ENCODE measurements at regions not wholly inside any gene's neighbourhood (a gene's known extent, or its start where the extent isn't known, plus 50 kb on each side); places are given as distances from the start of the nearest gene placed in this dataset.

DNA sequence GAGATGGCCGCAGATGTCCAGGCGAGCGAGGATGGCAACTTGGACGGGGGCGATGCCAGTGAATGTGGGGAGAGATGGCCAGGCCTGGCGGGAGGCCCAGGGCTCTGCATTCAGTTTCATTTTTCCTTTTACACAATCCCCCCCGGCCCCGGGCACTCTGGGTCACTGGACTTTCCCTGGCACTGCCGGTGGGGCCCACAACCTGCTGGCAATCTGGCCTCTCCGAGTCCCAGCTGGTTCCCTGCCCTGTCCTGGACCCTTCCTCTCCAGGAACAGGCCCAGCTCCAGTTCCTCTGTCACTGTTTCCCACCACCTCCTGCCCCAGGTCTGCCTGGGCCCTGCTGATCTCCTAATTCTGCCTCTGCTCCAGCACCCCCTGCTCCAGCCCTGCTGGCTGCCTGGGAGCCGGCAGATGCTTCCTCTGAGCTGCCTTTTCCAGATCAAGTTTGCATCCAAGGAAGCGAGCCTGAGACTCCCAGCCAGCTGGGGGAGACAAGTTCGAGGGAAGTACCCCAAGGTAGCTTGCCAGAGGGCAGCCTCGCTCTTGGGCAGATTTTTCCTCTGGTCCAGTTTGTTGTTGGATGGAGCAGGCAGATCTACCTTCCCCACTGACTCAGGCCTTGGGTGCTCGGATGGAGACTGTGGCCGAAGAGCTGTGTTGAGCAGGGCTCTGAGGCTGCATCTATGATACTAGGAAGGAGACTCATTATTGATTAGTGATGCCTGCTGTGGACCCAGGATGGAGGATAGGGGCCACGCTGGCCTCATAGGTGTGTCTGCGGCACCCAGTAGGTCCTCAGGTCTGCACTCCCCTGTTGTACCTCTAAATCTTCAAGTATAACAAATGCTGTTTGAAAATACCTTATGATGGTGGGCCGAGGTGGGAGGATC lies 83.2 kb downstream of the CEBPB start:
- ChIA-PET CTCF (no interaction called here), POLR2A (ENCODE audit: unreplicated experiment) (no interaction called here)
- no peaks in the 10 kb centered on the region for H4K20me1 ChIP-seq (ENCODE audit: low read length)
- H3K4me2 ChIP-seq (ENCODE audit: low read length): no peak overlapping the region
- H3K36me3 ChIP-seq (ENCODE audit: low read depth, low read length): no peaks in the 10 kb centered on the region
- no peaks in the 10 kb centered on the region for H3K9me3 ChIP-seq (ENCODE audit: low read length)
- intact Hi-C loops (cut with micrococcal nuclease): no loop called here
- ATAC-seq (no peak), DNase-seq (no peak)
- H3K27ac ChIP-seq (ENCODE audit: low read length): no peak overlapping the region
- H3F3A ChIP-seq (ENCODE audit: low read length, unreplicated experiment): no peaks in the 10 kb centered on the region
- no peak overlapping the region for H2AFZ ChIP-seq (ENCODE audit: low read length)
- no peaks in the 10 kb centered on the region for H3K4me1 ChIP-seq (ENCODE audit: insufficient read depth, low read length)
- no peaks in the 10 kb centered on the region for H3K27me3 ChIP-seq (ENCODE audit: low read length)
- H3K79me2 ChIP-seq (ENCODE audit: low read length): no peaks in the 10 kb centered on the region
- H3K9ac ChIP-seq (ENCODE audit: low read length): no peak overlapping the region
- no peaks in the 10 kb centered on the region for H3K9me2 ChIP-seq (replicated peaks; ENCODE audit: low read length)
- H3K4me3 ChIP-seq (ENCODE audit: low read length): no peak overlapping the region
- no TSS peak for BruUV-seq (replicated peaks)
- TF ChIP-seq EZH2phosphoT487 (IDR thresholded peaks at IDR 0.05; ENCODE audit: borderline replicate concordance, low read length) (no peak), EZH2 (IDR thresholded peaks at IDR 0.05; ENCODE audit: low read length, unreplicated experiment) (no peak)
- TF ChIP-seq, protein P1, sequence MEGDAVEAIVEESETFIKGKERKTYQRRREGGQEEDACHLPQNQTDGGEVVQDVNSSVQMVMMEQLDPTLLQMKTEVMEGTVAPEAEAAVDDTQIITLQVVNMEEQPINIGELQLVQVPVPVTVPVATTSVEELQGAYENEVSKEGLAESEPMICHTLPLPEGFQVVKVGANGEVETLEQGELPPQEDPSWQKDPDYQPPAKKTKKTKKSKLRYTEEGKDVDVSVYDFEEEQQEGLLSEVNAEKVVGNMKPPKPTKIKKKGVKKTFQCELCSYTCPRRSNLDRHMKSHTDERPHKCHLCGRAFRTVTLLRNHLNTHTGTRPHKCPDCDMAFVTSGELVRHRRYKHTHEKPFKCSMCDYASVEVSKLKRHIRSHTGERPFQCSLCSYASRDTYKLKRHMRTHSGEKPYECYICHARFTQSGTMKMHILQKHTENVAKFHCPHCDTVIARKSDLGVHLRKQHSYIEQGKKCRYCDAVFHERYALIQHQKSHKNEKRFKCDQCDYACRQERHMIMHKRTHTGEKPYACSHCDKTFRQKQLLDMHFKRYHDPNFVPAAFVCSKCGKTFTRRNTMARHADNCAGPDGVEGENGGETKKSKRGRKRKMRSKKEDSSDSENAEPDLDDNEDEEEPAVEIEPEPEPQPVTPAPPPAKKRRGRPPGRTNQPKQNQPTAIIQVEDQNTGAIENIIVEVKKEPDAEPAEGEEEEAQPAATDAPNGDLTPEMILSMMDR (conservative IDR thresholded peaks at IDR 0.05; ENCODE audit: low read depth, low read length): no peak

DNA sequence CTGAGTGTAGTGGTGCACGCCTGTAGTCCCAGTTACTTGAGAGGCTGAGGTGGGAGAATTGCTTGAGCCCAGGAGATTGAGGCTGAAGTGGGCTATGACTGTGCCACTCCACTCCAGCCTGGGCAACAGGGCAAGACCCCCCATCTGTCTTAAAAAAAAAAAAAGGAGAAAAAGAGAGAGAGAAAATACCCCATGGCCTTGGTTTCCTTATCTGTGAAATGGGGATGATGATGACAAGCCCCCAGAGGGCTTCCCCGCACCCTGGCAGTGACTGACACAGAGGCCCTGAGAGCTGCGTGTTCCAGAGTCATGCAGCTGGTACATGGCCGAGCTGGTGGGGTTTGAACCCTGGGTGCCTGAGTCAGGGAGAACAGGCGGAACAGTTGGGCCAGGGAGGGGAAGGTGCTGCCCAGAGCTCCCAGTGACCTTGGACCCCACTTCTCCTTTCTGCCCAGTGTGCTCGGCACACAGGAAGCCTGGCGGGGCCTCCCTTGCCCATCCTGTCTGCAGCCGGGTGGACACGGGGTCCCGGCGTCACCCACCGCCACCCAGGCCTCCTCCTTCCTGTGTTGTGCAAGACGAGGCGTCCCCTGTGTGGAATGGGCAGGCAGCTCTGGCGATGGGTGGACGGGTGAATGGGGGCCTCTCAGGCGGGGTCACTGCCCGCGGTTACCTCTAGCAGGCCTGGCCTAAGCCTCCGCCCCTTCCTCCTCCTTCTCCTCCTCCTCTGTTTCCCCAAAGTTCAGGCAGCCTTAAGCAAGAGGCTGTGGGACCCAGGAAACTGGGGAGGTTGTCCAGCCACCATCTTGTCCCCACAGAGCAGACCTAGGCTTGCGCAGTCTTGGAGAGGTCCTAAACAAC lies 84.2 kb downstream of the CEBPB start:
- Histone ChIP-seq H3K79me2 (ENCODE audit: low read length) (no peaks in the 10 kb centered on the region), H3K9me3 (ENCODE audit: low read length) (no peaks in the 10 kb centered on the region), H3K36me3 (ENCODE audit: low read depth, low read length) (no peaks in the 10 kb centered on the region), H4K20me1 (ENCODE audit: low read length) (no peaks in the 10 kb centered on the region), H2AFZ (ENCODE audit: low read length) (no peak overlapping the region), H3K27ac (ENCODE audit: low read length) (no peak overlapping the region), H3K4me3 (ENCODE audit: low read length) (no peak overlapping the region), H3F3A (ENCODE audit: low read length, unreplicated experiment) (no peaks in the 10 kb centered on the region), H3K9me2 (replicated peaks; ENCODE audit: low read length) (no peaks in the 10 kb centered on the region), H3K9ac (ENCODE audit: low read length) (no peak overlapping the region), H3K4me1 (ENCODE audit: insufficient read depth, low read length) (no peaks in the 10 kb centered on the region), H3K4me2 (ENCODE audit: low read length) (no peak overlapping the region), H3K27me3 (ENCODE audit: low read length) (no peaks in the 10 kb centered on the region)
- ChIA-PET POLR2A (ENCODE audit: unreplicated experiment) (no interaction called here), CTCF (no interaction called here)
- no peak for DNase-seq
- ATAC-seq: no peak
- TF ChIP-seq EZH2phosphoT487 (IDR thresholded peaks at IDR 0.05; ENCODE audit: borderline replicate concordance, low read length) (no peak), EZH2 (IDR thresholded peaks at IDR 0.05; ENCODE audit: low read length, unreplicated experiment) (no peak)
- TF ChIP-seq, protein P1 (conservative IDR thresholded peaks at IDR 0.05; ENCODE audit: low read depth, low read length): no peak
- intact Hi-C loops (cut with micrococcal nuclease): no loop called here
- BruUV-seq (replicated peaks): no TSS peak
